ENCODE measurements at regions not wholly inside any gene's neighbourhood (a gene's known extent, or its start where the extent isn't known, plus 50 kb on each side); places are given as distances from the start of the nearest gene placed in this dataset.

DNA sequence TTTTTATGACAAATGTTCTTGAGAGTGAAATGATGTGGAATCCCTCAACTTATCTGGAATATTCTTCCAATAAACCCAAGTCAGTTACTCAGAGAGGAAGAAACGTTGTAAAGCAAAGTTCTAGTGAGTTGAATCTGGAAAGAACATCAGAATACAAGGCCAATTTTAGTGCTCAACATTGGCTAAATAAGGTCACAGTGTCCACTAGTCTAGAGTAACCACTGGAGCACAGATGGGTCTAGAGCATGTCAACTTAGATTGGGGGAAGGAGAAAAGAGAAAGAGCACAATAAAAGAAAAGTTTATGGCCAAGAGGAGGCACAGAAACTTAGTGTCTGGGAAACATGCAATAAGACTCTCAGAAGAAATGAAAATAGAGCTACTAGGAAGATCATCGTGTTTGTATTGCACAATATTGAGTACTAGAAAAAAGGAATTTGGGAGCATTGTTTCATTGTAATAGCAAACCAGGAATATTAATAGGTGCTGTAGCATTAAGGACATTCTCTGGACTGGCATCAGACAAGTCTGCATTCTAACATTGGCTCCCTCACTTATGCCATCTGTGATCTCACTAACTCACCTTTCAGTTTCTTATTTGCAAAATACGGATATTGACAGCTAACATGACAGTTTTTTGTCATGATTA, 1318.5 kb downstream of the PCDH9 start:
- TF ChIP-seq, protein P1, sequence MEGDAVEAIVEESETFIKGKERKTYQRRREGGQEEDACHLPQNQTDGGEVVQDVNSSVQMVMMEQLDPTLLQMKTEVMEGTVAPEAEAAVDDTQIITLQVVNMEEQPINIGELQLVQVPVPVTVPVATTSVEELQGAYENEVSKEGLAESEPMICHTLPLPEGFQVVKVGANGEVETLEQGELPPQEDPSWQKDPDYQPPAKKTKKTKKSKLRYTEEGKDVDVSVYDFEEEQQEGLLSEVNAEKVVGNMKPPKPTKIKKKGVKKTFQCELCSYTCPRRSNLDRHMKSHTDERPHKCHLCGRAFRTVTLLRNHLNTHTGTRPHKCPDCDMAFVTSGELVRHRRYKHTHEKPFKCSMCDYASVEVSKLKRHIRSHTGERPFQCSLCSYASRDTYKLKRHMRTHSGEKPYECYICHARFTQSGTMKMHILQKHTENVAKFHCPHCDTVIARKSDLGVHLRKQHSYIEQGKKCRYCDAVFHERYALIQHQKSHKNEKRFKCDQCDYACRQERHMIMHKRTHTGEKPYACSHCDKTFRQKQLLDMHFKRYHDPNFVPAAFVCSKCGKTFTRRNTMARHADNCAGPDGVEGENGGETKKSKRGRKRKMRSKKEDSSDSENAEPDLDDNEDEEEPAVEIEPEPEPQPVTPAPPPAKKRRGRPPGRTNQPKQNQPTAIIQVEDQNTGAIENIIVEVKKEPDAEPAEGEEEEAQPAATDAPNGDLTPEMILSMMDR (IDR thresholded peaks at IDR 0.05): no peak
- no peak for TF ChIP-seq POLR2A (IDR thresholded peaks at IDR 0.05)
- no peak for TF ChIP-seq EP300 (IDR thresholded peaks at IDR 0.05)
